A673 (cell line): ENCODE measurements at regions not wholly inside any gene's neighbourhood (a gene's known extent, or its start where the extent isn't known, plus 50 kb on each side); places are given as distances from the start of the nearest gene placed in this dataset.

Experiments
- BruUV-seq: library from RNA; stranded (reverse); fragments of 400-500 nt; replicated peaks from 2 replicates; lab custom pipeline; 2021; lab: Mats Ljungman, UMichigan
- CTCF ChIA-PET: fragments of 300-600 bp; sonication (Branson Sonifier 250); formaldehyde crosslinking; loops from one replicate; lab custom pipeline; 2022; ENCODE audit warnings: antibody characterized with exemption; lab: Charles Lee
- POLR2A ChIA-PET: fragments of 300-600 bp; sonication (Branson Sonifier 250); formaldehyde crosslinking; loops from one replicate; lab custom pipeline; 2022; ENCODE audit warnings: antibody characterized with exemption; ENCODE audit not compliant: low non-redundant PET; lab: Charles Lee
- DNase-seq: peaks from one replicate; pipeline ENCODE4 v3.0.0-alpha.2; 2015; ENCODE audit warnings: low spot score
- H3K27ac ChIP-seq: fragments of 200-600 bp; sonication (generic); 2 replicates; pipeline ENCODE4 v1.5.1; 2016; ENCODE audit warnings: mixed run types, low read depth, mild to moderate bottlenecking, mixed read lengths, antibody characterized with exemption, low read length; ENCODE audit not compliant: poor library complexity, severe bottlenecking
- H3K27me3 ChIP-seq: fragments of 200-600 bp; sonication (generic); replicated peaks from 2 replicates; pipeline ENCODE4 v1.6.1; 2017; ENCODE audit warnings: mixed run types, low read depth, mild to moderate bottlenecking, mixed read lengths, antibody characterized with exemption, low read length; ENCODE audit not compliant: insufficient read depth, poor library complexity
- H3K36me3 ChIP-seq: fragments of 200-600 bp; sonication (generic); 2 replicates; pipeline ENCODE4 v1.6.1; 2016; ENCODE audit warnings: mixed run types, mild to moderate bottlenecking, mixed read lengths, antibody characterized with exemption, low read length; ENCODE audit not compliant: insufficient read depth, poor library complexity, severe bottlenecking
- H3K4me1 ChIP-seq: fragments of 200-600 bp; sonication (generic); 2 replicates; pipeline ENCODE4 v1.6.1; 2017; ENCODE audit warnings: mixed run types, mild to moderate bottlenecking, mixed read lengths, antibody characterized with exemption, low read length; ENCODE audit not compliant: insufficient read depth, poor library complexity, severe bottlenecking
- H3K4me3 ChIP-seq: fragments of 200-600 bp; sonication (generic); 2 replicates; pipeline ENCODE4 v1.5.1; 2016; ENCODE audit warnings: low read depth, mixed run types, mild to moderate bottlenecking, mixed read lengths, low read length; ENCODE audit not compliant: poor library complexity, severe bottlenecking
- H3K9me3 ChIP-seq: fragments of 200-600 bp; sonication (generic); 2 replicates; pipeline ENCODE4 v1.6.1; 2016; ENCODE audit warnings: mixed run types, low read depth, mild to moderate bottlenecking, mixed read lengths, antibody characterized with exemption, low read length; ENCODE audit not compliant: poor library complexity, severe bottlenecking
- EZH2 ChIP-seq: fragments of 200-600 bp; sonication (generic); IDR thresholded peaks from 2 replicates; pipeline ENCODE4 v1.6.1; 2017; ENCODE audit warnings: borderline replicate concordance, low read depth, mild to moderate bottlenecking, mixed read lengths, antibody characterized with exemption, low read length; ENCODE audit not compliant: poor library complexity, severe bottlenecking
- intact Hi-C: fragments of 100-400 bp; cut with micrococcal nuclease; formaldehyde crosslinking; loops from one replicate; pipeline ENCODE4 v1.10.0; 2022; ENCODE audit not compliant: unreplicated experiment
- TF ChIP-seq, protein P1 (sequence below): fragments of 300-800, 200-600 bp; sonication (generic); conservative IDR thresholded peaks from 2 replicates; pipeline ENCODE4 v1.5.1; 2017; ENCODE audit warnings: low read depth, mild to moderate bottlenecking, antibody characterized with exemption, low read length, moderate library complexity, mixed read lengths

DNA sequence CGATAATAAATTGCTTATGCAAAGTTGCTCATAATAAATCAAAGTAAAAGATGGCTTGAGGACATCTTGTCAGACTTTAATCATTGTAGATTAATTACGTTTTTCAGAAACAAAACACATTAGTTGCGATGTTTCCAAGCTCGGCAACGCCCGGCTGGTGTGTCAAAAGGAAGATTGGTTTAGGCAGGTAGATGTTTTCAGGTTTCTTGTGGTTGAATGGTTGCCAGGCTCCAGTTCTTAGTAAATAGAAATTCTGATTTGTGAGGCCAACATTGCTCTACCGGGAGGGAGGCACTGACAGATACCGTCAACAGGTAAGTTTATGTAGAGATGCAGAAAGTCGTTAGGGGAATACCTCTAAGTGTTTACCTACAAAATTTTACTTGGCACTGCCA, 280.3 kb downstream of the NPR3 start:
- H3K27ac ChIP-seq, result no peak overlapping the region
- peaks cover 7% of the 10 kb centered on the region for H3K27me3 ChIP-seq
- H3K36me3 ChIP-seq, result no peaks in the 10 kb centered on the region
- H3K4me1 ChIP-seq, result no peaks in the 10 kb centered on the region
- intact Hi-C loops, result no loop called here
- ChIA-PET POLR2A (no interaction called here), CTCF (no interaction called here)
- H3K9me3 ChIP-seq, result no peaks in the 10 kb centered on the region
- DNase-seq, result no peak
- H3K4me3 ChIP-seq, result no peak overlapping the region
- no TSS peak for BruUV-seq
- no peak for TF ChIP-seq EZH2
- TF ChIP-seq, protein P1, sequence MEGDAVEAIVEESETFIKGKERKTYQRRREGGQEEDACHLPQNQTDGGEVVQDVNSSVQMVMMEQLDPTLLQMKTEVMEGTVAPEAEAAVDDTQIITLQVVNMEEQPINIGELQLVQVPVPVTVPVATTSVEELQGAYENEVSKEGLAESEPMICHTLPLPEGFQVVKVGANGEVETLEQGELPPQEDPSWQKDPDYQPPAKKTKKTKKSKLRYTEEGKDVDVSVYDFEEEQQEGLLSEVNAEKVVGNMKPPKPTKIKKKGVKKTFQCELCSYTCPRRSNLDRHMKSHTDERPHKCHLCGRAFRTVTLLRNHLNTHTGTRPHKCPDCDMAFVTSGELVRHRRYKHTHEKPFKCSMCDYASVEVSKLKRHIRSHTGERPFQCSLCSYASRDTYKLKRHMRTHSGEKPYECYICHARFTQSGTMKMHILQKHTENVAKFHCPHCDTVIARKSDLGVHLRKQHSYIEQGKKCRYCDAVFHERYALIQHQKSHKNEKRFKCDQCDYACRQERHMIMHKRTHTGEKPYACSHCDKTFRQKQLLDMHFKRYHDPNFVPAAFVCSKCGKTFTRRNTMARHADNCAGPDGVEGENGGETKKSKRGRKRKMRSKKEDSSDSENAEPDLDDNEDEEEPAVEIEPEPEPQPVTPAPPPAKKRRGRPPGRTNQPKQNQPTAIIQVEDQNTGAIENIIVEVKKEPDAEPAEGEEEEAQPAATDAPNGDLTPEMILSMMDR, result no peak

GRCh38 chr5:32996336-32996735, 285.2 kb downstream of the NPR3 start:
- H3K4me3 ChIP-seq, result no peak overlapping the region
- POLR2A ChIA-PET, result no interaction called here
- H3K4me1 ChIP-seq, result no peaks in the 10 kb centered on the region
- DNase-seq, result no peak
- CTCF ChIA-PET, result no interaction called here
- BruUV-seq, result no TSS peak
- intact Hi-C loops, result no loop called here
- TF ChIP-seq, protein P1, result no peak
- no peak for TF ChIP-seq EZH2
- H3K36me3 ChIP-seq, result no peaks in the 10 kb centered on the region
- no peaks in the 10 kb centered on the region for H3K27me3 ChIP-seq
- H3K9me3 ChIP-seq, result no peaks in the 10 kb centered on the region
- H3K27ac ChIP-seq, result no peak overlapping the region

DNA sequence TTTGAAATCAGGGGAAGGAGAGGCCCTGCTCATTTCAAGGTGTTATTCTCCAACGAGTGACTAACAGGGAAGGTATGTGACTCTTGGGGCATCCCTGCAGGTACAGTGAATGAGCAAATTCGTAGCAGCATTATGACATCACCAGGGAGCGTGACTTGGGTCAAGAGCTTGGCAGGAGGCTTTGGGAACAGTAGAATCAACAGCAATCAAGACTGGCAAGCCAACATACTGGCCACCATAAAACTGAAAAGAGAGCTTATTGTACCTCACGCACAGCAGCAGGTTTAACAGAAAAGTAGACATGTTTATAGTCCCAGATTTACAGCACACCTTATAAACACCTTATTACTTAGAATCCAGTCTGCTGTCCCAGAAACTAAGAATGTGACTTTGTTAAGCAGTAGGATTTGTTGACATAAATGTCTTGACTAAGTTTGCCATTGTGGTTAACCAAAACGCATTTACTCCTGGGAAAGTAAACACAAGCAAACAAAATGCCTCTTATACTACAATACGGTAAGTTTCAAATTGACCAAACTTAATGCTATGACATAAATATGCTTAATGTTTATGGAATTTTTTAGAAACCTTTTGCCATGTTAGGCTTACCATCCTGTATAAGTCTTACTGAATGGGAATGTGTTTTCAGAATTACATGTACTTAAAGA, 297.8 kb downstream of the NPR3 start:
- Histone ChIP-seq H3K9me3 (peaks cover 6% of the 10 kb centered on the region), H3K36me3 (no peaks in the 10 kb centered on the region), H3K27me3 (no peaks in the 10 kb centered on the region), H3K4me1 (no peaks in the 10 kb centered on the region), H3K4me3 (no peak overlapping the region), H3K27ac (no peak overlapping the region)
- POLR2A ChIA-PET, result no interaction called here
- CTCF ChIA-PET, result no interaction called here
- TF ChIP-seq EZH2, result no peak
- TF ChIP-seq, protein P1, result no peak
- DNase-seq, result no peak
- intact Hi-C loops, result no loop called here
- BruUV-seq, result no TSS peak
